HepG2 (cell line): ENCODE measurements at regions not wholly inside any gene's neighbourhood (a gene's known extent, or its start where the extent isn't known, plus 50 kb on each side); places are given as distances from the start of the nearest gene placed in this dataset.

Experiments used
- ATAC-seq: fragments of 200-7000 bp; cut with Tn5 transposase; 3 replicates; pipeline ENCODE4 v1.9.1; 2020; ENCODE audit warnings: mild to moderate bottlenecking, moderate library complexity
- BruUV-seq: library from RNA; stranded (reverse); fragments of 400-500 nt; replicated peaks from 2 replicates; lab custom pipeline; 2021; lab: Mats Ljungman, UMichigan
- CTCF ChIA-PET: fragments of 300-600 bp; formaldehyde crosslinking; extraction: SDS; loops from one replicate; lab custom pipeline; 2021; ENCODE audit warnings: low total read pairs, inconsistent platforms, low intra/inter-chr PET ratio; lab: Yijun Ruan, JAX
- POLR2A ChIA-PET: fragments of 350-600 bp; sonication (Branson Sonifier 250); formaldehyde crosslinking; loops from one replicate; lab custom pipeline; 2020; ENCODE audit warnings: antibody characterized with exemption, inconsistent platforms; lab: Yijun Ruan, JAX
- DNase-seq: peaks from one replicate; pipeline ENCODE4 v3.0.0-alpha.2; 2015; ENCODE audit warnings: low spot score
- FAIRE-seq: peaks from 3 replicates; lab custom pipeline; 2011; peaks lifted over from hg19 to GRCh38; lab: Jason Lieb, UNC
- H2AFZ ChIP-seq: one replicate; pipeline ENCODE4 v1.6.1; 2011; ENCODE audit warnings: low read length, inconsistent platforms
- H3K27ac ChIP-seq: fragments of 300-600 bp; 3 replicates; pipeline ENCODE4 v1.8.0; 2011; ENCODE audit warnings: mixed run types, mild to moderate bottlenecking, mixed read lengths, low read length, inconsistent platforms; ENCODE audit not compliant: insufficient read depth; ENCODE audit errors: extremely low read length
- H3K27me3 ChIP-seq, 2 experiments: fragments of 200-600 bp in 1 of 2; 2 replicates in 1 of 2; 3 replicates in 1 of 2; pipeline versions ENCODE4 v1.6.0 to v1.8.0; 2011; ENCODE audit warnings: low read length in 2 of 2, mild to moderate bottlenecking in 2 of 2, moderate library complexity in 2 of 2, inconsistent platforms in 1 of 2; ENCODE audit not compliant: insufficient read depth in 2 of 2, control insufficient read depth in 1 of 2
- H3K36me3 ChIP-seq, 2 experiments: fragments of 200-600 bp in 1 of 2; replicated peaks in 1 of 2; 2 replicates in 1 of 2; 3 replicates in 1 of 2; pipeline versions ENCODE4 v1.5.1 to v1.8.0; 2011; ENCODE audit warnings: low read length in 2 of 2, inconsistent platforms in 1 of 2; ENCODE audit not compliant: insufficient read depth in 2 of 2, control insufficient read depth in 1 of 2
- H3K4me1 ChIP-seq: 2 replicates; pipeline ENCODE4 v1.5.1; 2012; ENCODE audit warnings: low read length, inconsistent platforms; ENCODE audit not compliant: insufficient read depth
- H3K4me2 ChIP-seq: 2 replicates; pipeline ENCODE4 v1.6.0; 2011; ENCODE audit warnings: low read depth, low read length, inconsistent platforms
- H3K4me3 ChIP-seq, 3 experiments: fragments of 200-600 bp in 1 of 3; sonication (generic), shearing (Covaris generic) in 1 of 3; replicated peaks in 1 of 3; 2 replicates each; pipeline ENCODE4 v1.5.1; 2011 to 2016; ENCODE audit warnings: low read length in 3 of 3, inconsistent platforms in 2 of 3, low read depth in 2 of 3, mild to moderate bottlenecking in 2 of 3, control low read depth in 1 of 3, mixed read lengths in 1 of 3; ENCODE audit not compliant: insufficient read depth in 1 of 3
- H3K79me2 ChIP-seq: one replicate; pipeline ENCODE4 v1.6.1; 2011; ENCODE audit warnings: low read length, inconsistent platforms; ENCODE audit not compliant: insufficient read depth
- H3K9ac ChIP-seq: 2 replicates; pipeline ENCODE4 v1.6.0; 2011; ENCODE audit warnings: mild to moderate bottlenecking, low read depth, low read length, inconsistent platforms; ENCODE audit not compliant: insufficient read depth
- H3K9me3 ChIP-seq: 2 replicates; pipeline ENCODE4 v1.5.1; 2012; ENCODE audit warnings: mild to moderate bottlenecking, low read length
- H4K20me1 ChIP-seq: 2 replicates; pipeline ENCODE4 v1.6.0; 2011; ENCODE audit warnings: inconsistent platforms, mild to moderate bottlenecking, low read length, moderate library complexity; ENCODE audit not compliant: insufficient read depth
- CEBPG ChIP-seq: IDR thresholded peaks from 2 replicates; pipeline ENCODE4 v1.6.1; 2016
- EED ChIP-seq: sonication (generic); formaldehyde crosslinking; IDR thresholded peaks from 2 replicates; pipeline ENCODE4 v1.5.0; 2020; ENCODE audit warnings: mild to moderate bottlenecking, missing genetic modification reagents
- FOXJ3 ChIP-seq: sonication (generic); formaldehyde crosslinking; IDR thresholded peaks from 2 replicates; pipeline ENCODE4 v1.4.0; 2020; ENCODE audit warnings: missing genetic modification reagents, mild to moderate bottlenecking, borderline replicate concordance
- HIC2 ChIP-seq: sonication (generic); formaldehyde crosslinking; IDR thresholded peaks from 2 replicates; pipeline ENCODE4 v1.9.0; 2022; ENCODE audit warnings: low read depth, missing genetic modification reagents
- KAT2B ChIP-seq: fragments of 150-350 bp; IDR thresholded peaks from 2 replicates; pipeline ENCODE4 v1.6.1; 2014; ENCODE audit warnings: low read depth, low read length, borderline replicate concordance
- NAIF1 ChIP-seq: sonication (generic); formaldehyde crosslinking; IDR thresholded peaks from 2 replicates; pipeline ENCODE4 v1.5.0; 2020; ENCODE audit warnings: mild to moderate bottlenecking, missing genetic modification reagents, borderline replicate concordance
- PRDM4 ChIP-seq: sonication (generic); formaldehyde crosslinking; IDR thresholded peaks from 2 replicates; pipeline ENCODE4 v1.9.0; 2021; ENCODE audit warnings: missing genetic modification reagents, borderline replicate concordance
- PRMT3 ChIP-seq: sonication (generic); formaldehyde crosslinking; IDR thresholded peaks from 2 replicates; pipeline ENCODE4 v1.8.1; 2022; ENCODE audit warnings: low read depth, mild to moderate bottlenecking, moderate library complexity, missing genetic modification reagents, borderline replicate concordance
- RFXAP ChIP-seq: sonication (generic); formaldehyde crosslinking; IDR thresholded peaks from 2 replicates; pipeline ENCODE4 v1.4.0; 2020; ENCODE audit warnings: missing genetic modification reagents, borderline replicate concordance
- SETDB1 ChIP-seq: sonication (generic); formaldehyde crosslinking; IDR thresholded peaks from 2 replicates; pipeline ENCODE4 v1.5.1; 2020; ENCODE audit warnings: missing genetic modification reagents, mild to moderate bottlenecking, borderline replicate concordance
- SMYD3 ChIP-seq: sonication (generic); formaldehyde crosslinking; IDR thresholded peaks from 2 replicates; pipeline ENCODE4 v1.8.1; 2023; ENCODE audit warnings: mild to moderate bottlenecking, missing genetic modification reagents
- TBL1XR1 ChIP-seq: fragments of 150-350 bp; IDR thresholded peaks from 2 replicates; pipeline ENCODE4 v1.6.1; 2014; ENCODE audit warnings: borderline replicate concordance, low read length; ENCODE audit not compliant: partially characterized antibody
- ZNF143 ChIP-seq: sonication (generic); formaldehyde crosslinking; IDR thresholded peaks from 2 replicates; pipeline ENCODE4 v1.4.0; 2020; ENCODE audit warnings: missing genetic modification reagents
- ZNF34 ChIP-seq: sonication (generic); formaldehyde crosslinking; IDR thresholded peaks from 2 replicates; pipeline ENCODE4 v1.4.0; 2020; ENCODE audit warnings: mild to moderate bottlenecking, missing genetic modification reagents, borderline replicate concordance
- ZNF512 ChIP-seq: sonication (generic); formaldehyde crosslinking; IDR thresholded peaks from 2 replicates; pipeline ENCODE4 v1.4.0; 2020; ENCODE audit warnings: mild to moderate bottlenecking, missing genetic modification reagents
- ZNF883 ChIP-seq: sonication (generic); formaldehyde crosslinking; IDR thresholded peaks from 2 replicates; pipeline ENCODE4 v1.5.1; 2020; ENCODE audit warnings: mild to moderate bottlenecking, missing genetic modification reagents; ENCODE audit errors: not compliant biosample characterization
- WGBS: methylation state at CpG from one replicate; pipeline ENCODE4 v1.1.6; 2017; ENCODE audit warnings: low lambda C conversion rate; 5-methylcytosine and 5-hydroxymethylcytosine counted together
- in situ Hi-C: cut with HindIII; loops from 2 replicates; pipeline ENCODE4 v1.10.0; 2017; ENCODE audit warnings: low pct_unique_long_range_greater_than_20kb; ENCODE audit not compliant: extremely low pct_ligation_motif_present
- intact Hi-C: fragments of 100-400 bp; cut with micrococcal nuclease; formaldehyde crosslinking; loops from one replicate; pipeline ENCODE4 v1.10.0; 2022; ENCODE audit not compliant: unreplicated experiment

GRCh38 chr22:27295605-27296004 lies 506.0 kb downstream of the MN1 start (continued):
- no peak for TF ChIP-seq ZNF143 (CRISPR knock-in tag)
- TF ChIP-seq NAIF1 (CRISPR knock-in tag) = no peak
- TF ChIP-seq PRMT3 (CRISPR knock-in tag) = no peak
- no peak for TF ChIP-seq RFXAP (CRISPR knock-in tag)

GRCh38 chr22:27296091-27296675 lies 505.4 kb downstream of the MN1 start:
- Histone ChIP-seq H3K4me2 (no peak overlapping the region), H3K79me2 (no peaks in the 10 kb centered on the region), H3K27ac (no peak overlapping the region), H2AFZ (no peak overlapping the region), H3K9me3 (no peaks in the 10 kb centered on the region), H3K36me3 (no peaks in the 10 kb centered on the region), H3K4me1 (no peaks in the 10 kb centered on the region), H3K9ac (no peak overlapping the region), H4K20me1 (no peaks in the 10 kb centered on the region), H3K27me3 (peaks cover 2 to 59% of the 10 kb centered on the region in 2 experiments; a peak in 4 of 5 replicates), H3K4me3 (no peak overlapping the region)
- FAIRE-seq (no peak), ATAC-seq (no peak), DNase-seq (no peak)
- ChIA-PET POLR2A (no interaction called here), CTCF (no interaction called here)
- no TSS peak for BruUV-seq
- in situ Hi-C loops = no loop called here
- WGBS = 3% methylated on average over 21 of the region's 24 CpGs
- intact Hi-C loops = no loop called here
- TF ChIP-seq ZNF512 (CRISPR knock-in tag) (no peak), SETDB1 (CRISPR knock-in tag) (no peak), FOXJ3 (no peak), CEBPG (no peak), ZNF883 (no peak), PRDM4 (CRISPR knock-in tag) (no peak), ZNF34 (CRISPR knock-in tag) (no peak), SMYD3 (CRISPR knock-in tag) (no peak), EED (CRISPR knock-in tag) (no peak), KAT2B (no peak), HIC2 (CRISPR knock-in tag) (no peak), TBL1XR1 (no peak)
